IPS-20b (cell line): ENCODE measurements at regions not wholly inside any gene's neighbourhood (a gene's known extent, or its start where the extent isn't known, plus 50 kb on each side); places are given as distances from the start of the nearest gene placed in this dataset.

Source experiments
- H3K27ac ChIP-seq: one replicate; pipeline ENCODE4 v1.5.1; 2013; ENCODE audit warnings: low read length
- H3K27me3 ChIP-seq: 2 replicates; pipeline ENCODE4 v1.6.1; 2013; ENCODE audit warnings: mild to moderate bottlenecking, low read length, inconsistent platforms; ENCODE audit not compliant: insufficient read depth
- H3K36me3 ChIP-seq: 2 replicates; pipeline ENCODE4 v1.6.1; 2013; ENCODE audit warnings: low read depth, mild to moderate bottlenecking, inconsistent platforms, low read length, moderate library complexity; ENCODE audit not compliant: insufficient read depth
- H3K4me1 ChIP-seq: 2 replicates; pipeline ENCODE4 v1.6.1; 2013; ENCODE audit warnings: mild to moderate bottlenecking, control low read depth, inconsistent platforms, low read length, moderate library complexity; ENCODE audit not compliant: insufficient read depth
- H3K4me3 ChIP-seq: 2 replicates; pipeline ENCODE4 v1.5.1; 2013; ENCODE audit warnings: mild to moderate bottlenecking, low read length, inconsistent platforms
- H3K9ac ChIP-seq: 2 replicates; pipeline ENCODE4 v1.6.1; 2013; ENCODE audit warnings: low read depth, mild to moderate bottlenecking, inconsistent platforms, low read length, moderate library complexity
- H3K9me3 ChIP-seq: 2 replicates; pipeline ENCODE4 v1.6.1; 2013; ENCODE audit warnings: mild to moderate bottlenecking, low read depth, low read length, inconsistent platforms; ENCODE audit not compliant: insufficient read depth

GRCh38 chr7:80403686-80404241 is 108.1 kb downstream of the GNAT3 start:
- no peaks in the 10 kb centered on the region for H3K4me1 ChIP-seq
- H3K9me3 ChIP-seq = no peaks in the 10 kb centered on the region
- H3K27ac ChIP-seq = no peak overlapping the region
- no peaks in the 10 kb centered on the region for H3K27me3 ChIP-seq
- no peak overlapping the region for H3K4me3 ChIP-seq
- H3K9ac ChIP-seq = no peak overlapping the region
- no peaks in the 10 kb centered on the region for H3K36me3 ChIP-seq

- no peak overlapping the region for H3K4me3 ChIP-seq
- no peak overlapping the region for H3K9ac ChIP-seq
- no peaks in the 10 kb centered on the region for H3K27me3 ChIP-seq
- no peaks in the 10 kb centered on the region for H3K4me1 ChIP-seq
- H3K27ac ChIP-seq = no peak overlapping the region
- H3K9me3 ChIP-seq = no peaks in the 10 kb centered on the region
- no peaks in the 10 kb centered on the region for H3K36me3 ChIP-seq
Measured at GRCh38 chr7:80401708-80402107, 110.2 kb downstream of the GNAT3 start.

- H3K27ac ChIP-seq = no peak overlapping the region
- no peaks in the 10 kb centered on the region for H3K4me1 ChIP-seq
- H3K27me3 ChIP-seq = no peaks in the 10 kb centered on the region
- no peaks in the 10 kb centered on the region for H3K36me3 ChIP-seq
- H3K9me3 ChIP-seq = 0 out of 2 replicates have a peak, but pooled peaks cover 5% of the 10 kb centered on the region
- no peak overlapping the region for H3K9ac ChIP-seq
- H3K4me3 ChIP-seq = no peak overlapping the region
Measured at GRCh38 chr7:80393786-80394185, 118.1 kb downstream of the GNAT3 start.

GRCh38 chr7:80392229-80393169 is 119.4 kb downstream of the GNAT3 start:
- Histone ChIP-seq H3K27ac (no peak overlapping the region), H3K27me3 (no peaks in the 10 kb centered on the region)

GRCh38 chr7:80387634-80388193 is 124.2 kb downstream of the GNAT3 start:
- Histone ChIP-seq H3K36me3 (no peaks in the 10 kb centered on the region), H3K9ac (no peak overlapping the region), H3K4me1 (no peaks in the 10 kb centered on the region), H3K9me3 (0 out of 2 replicates have a peak, but pooled peaks cover 5% of the 10 kb centered on the region), H3K27ac (no peak overlapping the region), H3K4me3 (no peak overlapping the region), H3K27me3 (no peaks in the 10 kb centered on the region)

More at GRCh38 chr7:80392229-80393169, 119.4 kb downstream of the GNAT3 start:
- Histone ChIP-seq H3K9me3 (0 out of 2 replicates have a peak, but pooled peaks cover 5% of the 10 kb centered on the region), H3K36me3 (no peaks in the 10 kb centered on the region), H3K9ac (no peak overlapping the region), H3K4me3 (no peak overlapping the region), H3K4me1 (no peaks in the 10 kb centered on the region)

GRCh38 chr7:80386686-80387085 is 125.2 kb downstream of the GNAT3 start:
- Histone ChIP-seq H3K36me3 (no peaks in the 10 kb centered on the region), H3K9me3 (0 out of 2 replicates have a peak, but pooled peaks cover 5% of the 10 kb centered on the region), H3K4me1 (no peaks in the 10 kb centered on the region), H3K4me3 (no peak overlapping the region), H3K27me3 (no peaks in the 10 kb centered on the region), H3K9ac (no peak overlapping the region), H3K27ac (no peak overlapping the region)

GRCh38 chr7:80385508-80385907 is 126.4 kb downstream of the GNAT3 start:
- no peak overlapping the region for H3K27ac ChIP-seq
- H3K4me3 ChIP-seq = no peak overlapping the region
- no peaks in the 10 kb centered on the region for H3K36me3 ChIP-seq
- H3K27me3 ChIP-seq = no peaks in the 10 kb centered on the region
- no peaks in the 10 kb centered on the region for H3K9me3 ChIP-seq
- H3K4me1 ChIP-seq = no peaks in the 10 kb centered on the region
- no peak overlapping the region for H3K9ac ChIP-seq

- H3K9me3 ChIP-seq = no peaks in the 10 kb centered on the region
- H3K27me3 ChIP-seq = no peaks in the 10 kb centered on the region
- H3K9ac ChIP-seq = no peak overlapping the region
- no peaks in the 10 kb centered on the region for H3K4me1 ChIP-seq
- H3K27ac ChIP-seq = no peak overlapping the region
- H3K36me3 ChIP-seq = no peaks in the 10 kb centered on the region
- no peak overlapping the region for H3K4me3 ChIP-seq
Measured at GRCh38 chr7:80380957-80381356, 130.9 kb downstream of the GNAT3 start.

GRCh38 chr7:80379034-80379982 is 132.6 kb downstream of the GNAT3 start:
- Histone ChIP-seq H3K9ac (no peak overlapping the region), H3K4me3 (no peak overlapping the region), H3K9me3 (no peaks in the 10 kb centered on the region), H3K27me3 (no peaks in the 10 kb centered on the region), H3K36me3 (no peaks in the 10 kb centered on the region), H3K4me1 (no peaks in the 10 kb centered on the region), H3K27ac (no peak overlapping the region)

GRCh38 chr7:80374321-80374720 is 137.5 kb downstream of the GNAT3 start:
- H3K9ac ChIP-seq = no peak overlapping the region
- H3K27me3 ChIP-seq = no peaks in the 10 kb centered on the region
- H3K4me1 ChIP-seq = no peaks in the 10 kb centered on the region
- no peaks in the 10 kb centered on the region for H3K36me3 ChIP-seq
- no peak overlapping the region for H3K4me3 ChIP-seq
- no peak overlapping the region for H3K27ac ChIP-seq
- H3K9me3 ChIP-seq = no peaks in the 10 kb centered on the region

- H3K4me1 ChIP-seq = no peaks in the 10 kb centered on the region
- no peak overlapping the region for H3K27ac ChIP-seq
- H3K4me3 ChIP-seq = no peak overlapping the region
- no peaks in the 10 kb centered on the region for H3K36me3 ChIP-seq
- H3K9ac ChIP-seq = no peak overlapping the region
- H3K27me3 ChIP-seq = no peaks in the 10 kb centered on the region
- H3K9me3 ChIP-seq = no peaks in the 10 kb centered on the region
Measured at GRCh38 chr7:80373429-80374032, 138.3 kb downstream of the GNAT3 start.
